NCI-H2029 treated with DMSO at 0.1 percent for 48 hours (cell line): ENCODE measurements at regions not wholly inside any gene's neighbourhood (a gene's known extent, or its start where the extent isn't known, plus 50 kb on each side); places are given as distances from the start of the nearest gene placed in this dataset.
"Not testable (repeated sequence)": the region's sequence is repeated elsewhere in the genome, so short reads cannot be mapped to it uniquely, and the experiment has no call there.

ENCODE experiments used
- DNase-seq: peaks from one replicate; lab custom pipeline; 2025; lab: John Stamatoyannopoulos, UW

DNA sequence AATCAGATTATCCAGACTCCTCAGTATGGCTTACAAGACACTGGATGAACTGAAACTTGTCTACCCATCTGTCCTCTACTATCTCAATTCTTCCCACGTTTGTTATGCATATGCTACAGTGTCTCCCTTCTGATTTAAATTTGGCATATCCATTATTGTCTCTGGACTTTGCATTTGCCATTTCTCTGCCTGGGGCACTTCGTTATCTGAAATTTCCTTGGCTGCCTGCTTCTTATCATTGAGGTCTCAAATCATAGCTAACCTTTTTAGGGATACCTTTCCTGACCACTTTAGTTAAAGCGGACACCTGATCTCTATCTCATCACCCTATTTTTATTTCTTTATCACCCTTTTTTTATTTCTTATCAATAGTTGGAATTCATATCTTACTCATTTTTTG is 853.4 kb downstream of the KCNJ2 start:
- no peak for DNase-seq

DNA sequence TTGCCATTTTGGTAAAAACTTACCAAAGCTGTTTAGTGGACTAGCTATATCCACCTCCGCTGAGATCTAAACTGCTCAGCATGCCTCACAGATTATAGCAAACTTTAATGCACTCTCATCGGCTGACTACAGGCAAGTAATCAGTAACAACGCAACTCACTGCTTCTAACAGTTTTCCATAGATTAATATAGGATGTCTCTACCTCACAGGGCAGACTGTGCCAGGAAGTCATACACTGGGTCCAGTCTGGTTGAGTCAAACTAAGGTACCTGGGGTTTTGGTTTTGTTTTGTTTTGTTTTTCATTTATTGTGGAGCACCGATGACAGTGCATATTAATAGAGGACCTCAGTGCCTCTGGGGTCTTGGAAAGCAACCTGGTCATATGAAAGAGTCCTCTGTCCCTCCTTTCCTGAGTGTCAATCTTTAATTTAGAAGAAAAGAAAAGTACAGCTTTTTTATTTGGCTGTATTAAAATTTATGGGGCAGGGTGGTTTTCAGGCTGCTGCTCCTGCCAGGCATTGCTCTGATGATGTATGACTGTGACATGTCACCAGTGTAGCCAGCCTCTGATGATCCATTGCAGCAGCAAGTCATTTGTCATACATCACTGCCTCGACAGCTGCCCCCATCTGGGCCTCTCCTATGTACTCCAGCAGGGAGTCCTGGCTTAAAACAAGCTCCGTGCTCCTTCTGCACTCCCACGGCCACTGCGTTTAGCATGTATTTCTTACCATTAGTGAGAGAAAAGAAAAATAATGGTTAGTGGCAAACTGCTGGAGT is 854.1 kb downstream of the KCNJ2 start:
- no peak for DNase-seq

DNA sequence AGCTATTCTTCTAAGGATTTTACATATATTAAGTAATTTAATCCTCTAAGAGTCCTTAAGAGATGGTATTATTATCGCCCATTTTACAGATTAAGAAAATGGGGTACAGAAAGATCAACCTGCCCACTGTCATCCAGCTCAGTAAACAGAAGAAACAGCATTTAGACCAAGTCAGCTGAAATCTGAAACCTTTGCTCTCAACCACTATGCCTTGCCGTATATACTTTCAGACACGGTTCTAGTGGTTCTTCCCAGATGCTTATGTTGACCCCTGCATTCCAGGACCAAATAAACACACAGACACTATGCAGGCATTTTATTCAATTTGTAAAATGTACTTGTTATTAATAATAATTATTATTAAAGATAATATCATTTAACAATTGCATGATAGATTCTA is 854.8 kb downstream of the KCNJ2 start:
- DNase-seq = peak; percentile 2

DNA sequence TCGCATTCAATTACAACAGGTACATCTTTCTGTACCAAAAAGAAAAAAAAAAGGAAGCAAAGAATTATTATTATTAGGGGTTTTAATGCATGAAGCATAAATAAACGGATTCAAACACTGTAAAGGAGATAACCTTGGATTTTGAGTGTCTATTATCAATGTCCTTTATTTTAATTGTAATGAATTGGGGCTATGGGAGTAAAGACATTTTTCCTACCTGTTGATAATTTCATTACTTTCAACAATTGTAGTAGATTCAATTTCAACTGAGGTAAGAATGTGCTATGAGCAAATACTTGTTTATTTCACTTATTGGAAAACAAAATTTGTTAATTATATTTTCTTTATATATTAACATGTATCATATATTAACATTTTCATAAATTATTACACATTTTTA is 855.6 kb downstream of the KCNJ2 start:
- DNase-seq = no peak

DNA sequence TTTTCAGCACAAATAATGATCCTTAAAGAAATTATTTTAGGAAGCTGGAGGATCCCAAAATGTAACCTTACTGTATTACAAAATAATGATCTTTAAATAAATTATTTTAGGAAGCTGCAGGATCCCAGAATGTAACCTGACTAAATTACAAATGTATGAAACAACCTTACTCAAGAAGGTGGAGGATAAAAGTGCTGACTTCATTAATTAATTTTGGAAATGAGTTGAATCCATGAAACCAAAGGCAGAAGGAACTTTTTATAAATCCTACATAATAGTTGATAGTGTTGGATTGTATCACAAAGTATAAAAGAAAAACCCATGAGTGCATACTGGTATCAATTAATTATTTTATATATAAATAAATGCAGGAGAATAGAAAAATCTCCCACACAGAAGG is 859.9 kb downstream of the KCNJ2 start:
- no peak for DNase-seq

DNA sequence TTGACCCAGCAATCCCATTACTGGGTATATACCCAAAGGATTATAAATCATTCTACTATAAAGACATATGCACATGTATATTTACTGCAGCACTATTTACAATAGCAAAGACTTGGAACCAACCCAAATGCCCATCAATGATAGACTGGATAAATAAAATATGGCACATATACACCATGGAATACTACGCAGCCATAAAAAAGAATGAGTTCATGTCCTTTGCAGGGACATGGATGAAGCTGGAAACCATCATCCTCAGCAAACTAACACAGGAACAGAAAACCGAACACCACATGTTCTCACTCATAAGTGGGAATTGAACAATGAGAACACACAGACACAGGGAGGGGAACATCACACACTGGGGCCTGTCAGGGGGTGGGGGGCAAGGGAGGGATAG is 862.0 kb downstream of the KCNJ2 start:
- not testable (repeated sequence) for DNase-seq

DNA sequence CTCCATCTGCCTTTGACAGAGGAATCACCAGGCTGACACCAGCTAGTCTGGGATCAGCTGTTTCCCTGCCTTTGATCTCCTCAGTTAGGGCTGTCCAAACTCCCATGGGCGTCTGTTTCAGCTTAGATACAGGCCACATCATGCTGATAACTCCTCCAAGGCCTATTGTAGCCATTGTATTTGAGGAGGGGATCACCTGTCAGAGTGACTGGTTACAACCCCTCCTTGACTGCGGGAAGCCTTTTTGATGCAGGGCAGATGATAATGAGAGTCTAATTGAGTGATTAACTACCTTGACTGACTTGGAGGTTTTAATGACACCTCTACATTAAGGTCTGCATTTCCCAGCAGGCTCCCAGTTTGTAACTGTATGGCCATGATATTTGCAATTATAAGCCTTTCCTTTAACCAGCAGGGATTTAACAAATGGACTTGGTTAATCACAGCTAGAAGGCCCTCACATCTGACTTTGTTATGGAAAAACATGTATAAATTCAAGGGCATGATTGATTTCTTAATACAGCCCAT is 863.5 kb downstream of the KCNJ2 start:
- no peak for DNase-seq

DNA sequence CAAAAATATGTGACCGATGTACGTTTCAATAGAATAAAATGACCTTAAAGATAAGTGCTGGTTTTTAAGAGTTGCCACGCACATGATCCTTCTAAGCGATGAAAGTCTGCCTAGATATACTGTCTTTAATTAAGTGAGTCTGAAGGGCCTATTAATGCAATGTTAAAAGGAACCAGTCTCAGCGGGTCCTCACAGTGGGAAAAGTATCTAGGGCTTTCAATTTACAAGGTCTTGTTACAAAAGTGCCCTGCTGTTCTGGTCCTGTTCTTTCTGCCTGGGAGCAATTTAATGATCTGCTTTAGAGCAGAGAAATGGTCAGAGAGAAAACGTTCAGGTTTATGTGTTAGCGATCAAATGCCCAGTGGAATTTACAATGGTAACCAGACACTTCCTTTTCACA is 864.0 kb downstream of the KCNJ2 start:
- DNase-seq = no peak

DNA sequence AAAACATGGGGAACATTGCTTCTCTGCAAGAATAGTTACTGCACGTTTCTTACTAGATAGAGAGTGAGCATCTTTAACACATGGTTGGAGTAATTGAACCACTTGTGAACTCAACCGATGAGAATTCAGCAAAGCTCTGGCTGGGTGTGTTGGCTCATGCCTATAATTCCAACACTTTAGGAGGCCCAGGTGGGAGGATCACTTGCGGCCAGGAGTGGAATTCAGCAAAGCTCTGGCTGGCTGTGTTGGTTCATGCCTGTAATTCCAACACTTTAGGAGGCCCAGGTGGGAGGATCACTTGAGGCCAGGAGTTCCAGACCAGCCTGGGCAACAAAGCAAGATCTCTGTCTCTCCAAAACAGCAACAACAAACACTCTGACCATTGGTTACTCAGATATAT is 865.9 kb downstream of the KCNJ2 start:
- no peak for DNase-seq

DNA sequence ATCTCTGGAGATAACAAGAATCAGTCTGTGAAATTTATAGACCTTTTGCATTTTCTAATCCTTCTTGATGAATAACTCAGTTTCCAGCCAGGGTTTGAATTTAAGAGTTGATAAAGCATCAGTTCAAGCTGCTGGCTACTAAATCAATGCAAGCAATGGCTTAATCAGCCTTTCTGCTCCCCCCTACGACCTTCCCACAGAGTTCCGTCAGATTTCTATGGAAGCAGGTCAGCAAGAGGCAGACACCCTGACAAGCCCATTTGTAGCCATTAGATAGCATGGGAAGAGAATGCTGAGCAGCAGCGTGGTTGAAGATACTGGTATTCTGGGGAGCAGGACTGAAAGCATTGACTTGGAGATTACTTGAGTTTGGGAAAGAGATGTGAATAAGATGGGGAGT is 868.1 kb downstream of the KCNJ2 start:
- no peak for DNase-seq

DNA sequence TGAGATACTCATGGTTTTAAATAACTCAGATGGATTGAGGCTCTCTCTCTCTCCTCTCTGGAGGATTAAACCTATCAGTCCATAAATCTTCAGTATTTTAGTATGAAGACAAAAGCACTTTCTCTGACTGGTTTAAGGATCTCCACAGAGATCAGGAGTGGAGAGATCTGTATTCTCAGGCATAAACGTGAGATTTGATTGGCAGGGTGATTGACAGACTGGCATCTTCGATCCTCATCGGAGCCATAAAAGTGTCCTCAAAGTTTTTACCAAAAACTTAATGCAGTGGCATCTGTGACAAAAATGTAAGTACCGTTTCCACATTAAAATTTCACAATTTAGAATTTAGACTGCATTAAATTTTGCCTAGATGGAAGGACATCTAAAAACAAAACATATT is 870.1 kb downstream of the KCNJ2 start:
- no peak for DNase-seq

DNA sequence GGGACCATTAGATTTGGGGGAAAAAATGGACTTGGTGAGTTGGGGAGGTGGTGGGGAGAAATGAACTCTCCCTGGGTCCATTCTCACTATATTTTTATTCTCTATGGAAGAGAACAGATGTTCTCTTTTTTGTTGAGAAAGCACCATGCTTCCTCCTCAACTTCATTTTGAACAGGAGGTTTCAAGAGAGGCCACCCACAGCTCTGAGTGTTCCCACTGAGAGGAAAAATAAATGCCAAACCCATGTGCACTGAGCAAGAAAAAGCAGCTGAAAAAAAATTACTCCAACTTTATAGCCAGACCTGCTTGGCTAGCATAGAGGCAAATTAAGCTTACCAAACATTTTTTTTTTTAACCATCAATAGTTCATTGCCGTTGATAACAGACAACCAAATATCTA is 883.6 kb downstream of the KCNJ2 start:
- DNase-seq = no peak

DNA sequence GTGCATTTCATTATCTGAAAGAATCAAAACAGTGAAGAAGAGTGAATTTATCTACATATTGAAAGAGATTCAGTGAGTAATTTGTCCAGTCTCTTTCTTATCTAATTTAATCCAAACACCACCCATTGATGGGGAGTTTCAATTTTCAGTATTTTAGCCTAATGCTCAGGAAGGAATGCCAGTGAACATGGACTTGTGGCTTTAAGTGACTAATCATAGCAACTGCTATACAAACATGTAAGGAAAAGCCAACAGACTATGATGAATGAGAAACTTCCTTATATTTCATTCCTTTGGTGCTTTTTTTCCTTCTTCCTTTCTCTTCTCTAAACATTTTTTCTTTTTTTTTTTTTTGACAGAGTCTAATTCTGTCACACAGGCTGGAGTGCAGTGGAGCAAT is 885.8 kb downstream of the KCNJ2 start:
- DNase-seq = no peak

DNA sequence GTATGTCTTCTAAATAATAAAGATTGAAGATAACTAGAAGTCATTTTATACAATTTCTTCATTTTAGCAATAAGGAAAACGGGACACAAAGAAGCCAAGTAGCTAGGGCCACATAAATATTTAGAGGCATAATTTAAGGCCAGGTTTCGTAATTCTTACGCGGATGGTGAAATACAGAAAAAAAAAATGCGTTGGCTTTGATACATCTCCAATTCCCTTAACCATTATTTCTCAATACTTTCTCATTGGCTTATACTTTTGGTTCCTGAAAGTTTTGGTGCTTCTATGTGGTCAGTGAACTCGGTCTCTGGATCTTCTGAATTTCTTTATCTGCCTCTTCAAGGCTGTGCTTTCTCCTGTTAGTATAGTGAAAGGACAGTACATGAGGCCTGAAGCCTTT is 888.1 kb downstream of the KCNJ2 start:
- DNase-seq = no peak

DNA sequence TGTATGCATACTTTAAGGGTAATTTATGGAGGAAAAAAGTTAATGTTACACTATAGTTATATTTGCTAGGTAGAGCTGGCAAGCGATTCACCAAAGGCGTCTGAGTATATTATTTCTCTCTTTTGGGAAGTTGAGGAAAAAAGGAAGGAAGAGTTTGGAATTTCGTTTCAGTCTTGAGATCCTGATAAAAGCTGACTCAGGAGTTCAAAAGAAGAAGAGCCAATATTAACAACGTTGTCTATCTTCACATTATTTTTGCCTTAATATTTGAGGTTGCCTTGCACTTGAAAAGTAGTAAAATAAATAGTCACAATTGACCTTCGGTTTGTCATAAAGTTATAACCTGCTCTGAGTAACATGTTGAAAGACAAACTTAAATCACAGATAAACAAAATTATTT is 888.6 kb downstream of the KCNJ2 start:
- no peak for DNase-seq

DNA sequence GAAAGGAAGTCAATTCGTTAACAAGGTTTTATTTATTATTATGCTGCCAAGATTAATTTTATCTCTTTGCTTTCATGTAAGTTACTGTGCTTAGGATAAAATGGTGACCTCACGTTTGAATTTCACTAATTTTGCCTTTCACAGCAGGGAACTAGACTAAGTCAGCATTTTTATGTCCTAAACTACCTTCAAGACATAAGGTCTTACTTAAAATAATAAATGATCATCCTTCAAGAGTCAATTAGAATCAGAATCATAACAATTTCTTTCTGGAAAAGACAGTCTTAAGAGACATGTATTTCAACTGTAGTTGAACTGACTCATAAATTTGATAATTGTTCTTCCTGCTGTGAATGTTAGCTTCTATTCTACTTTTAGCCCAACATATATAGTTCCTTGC is 893.8 kb downstream of the KCNJ2 start:
- DNase-seq = no peak

DNA sequence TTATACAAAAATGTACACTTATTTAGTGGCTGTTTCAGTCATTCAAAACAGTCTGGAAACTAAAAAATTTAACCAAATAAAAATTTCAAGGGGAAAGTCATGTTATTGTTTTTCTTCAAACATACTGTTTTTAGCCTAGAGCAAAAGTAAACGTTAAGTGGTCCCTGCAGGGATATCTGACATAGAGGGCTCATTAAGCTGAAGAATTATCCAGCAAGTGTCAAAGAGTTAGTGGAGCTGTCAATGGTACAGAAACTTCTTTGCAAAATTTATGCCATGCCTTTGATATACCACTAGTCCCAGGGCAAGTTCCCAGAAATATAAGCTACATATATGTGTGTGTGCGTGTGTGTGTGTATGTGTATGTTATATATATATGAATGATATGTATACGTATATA is 894.2 kb downstream of the KCNJ2 start:
- DNase-seq = no peak

DNA sequence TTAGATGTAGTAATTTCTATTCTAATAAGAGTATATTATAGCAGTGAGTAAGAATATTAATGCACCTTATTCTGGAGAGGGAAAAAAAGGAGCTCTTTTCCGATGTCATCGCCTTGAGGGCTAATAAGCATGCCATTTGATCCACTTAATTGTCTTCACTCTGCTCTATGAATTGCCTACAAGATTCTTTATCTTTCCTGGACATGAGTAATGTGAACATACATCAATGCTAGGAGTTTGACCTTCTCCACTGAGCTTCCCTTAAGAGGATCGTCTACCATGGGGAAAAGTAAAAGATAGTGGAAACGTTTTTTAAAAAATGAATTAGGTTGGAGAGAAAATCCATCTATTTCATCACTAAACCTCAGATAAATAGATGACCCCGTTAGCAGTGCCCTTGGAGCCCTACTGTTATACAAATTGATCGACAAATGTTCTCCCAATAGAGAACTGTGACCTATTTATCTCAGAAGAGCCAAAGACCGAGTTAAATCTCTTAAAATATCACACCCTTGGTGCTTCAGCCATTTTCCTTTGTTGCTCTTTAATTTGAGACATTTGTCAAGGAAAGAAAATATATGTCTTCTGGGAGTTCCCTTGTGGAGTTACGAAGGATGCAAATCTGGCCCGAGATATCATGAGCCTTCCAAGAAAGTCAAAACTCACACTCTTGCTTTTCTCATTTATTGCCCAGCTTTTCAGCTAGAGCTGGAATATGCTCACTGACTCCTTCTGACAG is 898.5 kb downstream of the KCNJ2 start:
- DNase-seq = no peak

DNA sequence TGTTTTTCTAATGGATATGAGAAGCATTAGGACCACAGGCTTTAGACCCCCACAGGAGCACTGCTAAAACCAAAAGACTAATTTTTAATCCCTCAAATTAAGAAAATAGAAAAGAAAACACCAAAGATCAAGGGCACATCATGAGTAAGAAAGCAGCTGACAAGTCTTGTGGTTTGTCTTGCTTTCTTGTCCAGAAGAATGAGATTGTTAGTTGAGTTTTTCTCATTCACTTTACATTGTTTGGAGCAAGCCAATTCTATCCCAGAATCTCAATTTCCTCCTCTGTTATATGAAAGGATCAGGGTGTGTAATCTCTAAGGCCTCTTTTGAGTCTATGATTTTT is 899.0 kb downstream of the KCNJ2 start:
- DNase-seq = no peak

DNA sequence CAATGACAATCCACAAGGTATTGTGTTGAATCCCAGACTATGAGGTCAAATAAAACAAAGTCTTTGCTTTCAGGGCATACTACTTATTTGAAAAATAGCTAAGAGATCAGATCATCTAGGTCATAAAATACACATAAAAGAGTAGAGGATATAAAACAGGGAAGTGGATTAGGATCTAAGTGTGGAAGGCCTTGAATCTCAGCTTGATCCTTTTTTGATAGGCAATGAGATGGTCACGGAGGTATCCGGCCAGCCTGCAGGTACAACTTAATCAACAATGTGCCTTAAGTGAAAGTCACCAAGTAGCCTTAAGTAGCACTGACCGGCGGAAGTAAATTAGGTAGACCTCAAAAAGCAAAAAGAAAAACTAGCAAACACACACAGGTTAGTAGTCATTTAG is 901.7 kb downstream of the KCNJ2 start:
- no peak for DNase-seq

DNA sequence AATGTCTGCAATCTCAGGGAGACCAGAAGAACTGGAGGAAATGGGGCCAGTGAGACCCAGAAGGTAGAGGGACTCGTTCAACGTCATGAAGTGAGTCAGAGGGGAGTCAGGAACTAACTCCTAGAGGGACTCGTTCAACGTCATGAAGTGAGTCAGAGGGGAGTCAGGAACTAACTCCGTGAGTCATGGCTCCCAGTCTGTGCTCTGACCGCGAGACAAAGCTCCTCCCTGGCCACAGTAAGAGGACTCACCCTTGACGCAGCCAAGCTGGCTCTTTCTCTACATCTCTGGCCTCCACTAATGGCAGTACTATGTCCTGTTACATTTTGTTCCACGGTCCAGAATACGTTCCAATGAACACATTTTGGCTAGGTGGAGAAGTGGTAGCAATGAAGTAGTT is 902.5 kb downstream of the KCNJ2 start:
- DNase-seq = no peak

DNA sequence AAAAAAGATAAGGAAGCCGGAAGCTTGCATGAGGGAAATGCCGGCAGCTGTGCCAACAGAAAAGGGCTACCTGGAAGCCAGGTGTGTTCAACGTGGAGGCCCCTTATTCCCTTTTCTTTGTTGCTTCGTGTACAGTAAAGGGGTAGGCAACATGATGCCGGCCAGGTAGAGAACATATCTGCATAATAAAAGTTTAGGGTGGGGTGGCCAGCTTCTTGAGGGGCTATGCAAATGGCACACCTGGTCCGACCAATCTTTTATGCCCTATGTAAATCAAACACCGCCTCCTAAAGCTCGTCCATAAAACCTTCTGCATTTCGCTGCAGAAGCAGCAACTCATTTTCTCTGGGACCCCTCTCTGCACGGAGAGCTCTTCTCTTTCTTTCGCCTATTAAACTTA is 911.6 kb downstream of the KCNJ2 start:
- peak; percentile 84 for DNase-seq

DNA sequence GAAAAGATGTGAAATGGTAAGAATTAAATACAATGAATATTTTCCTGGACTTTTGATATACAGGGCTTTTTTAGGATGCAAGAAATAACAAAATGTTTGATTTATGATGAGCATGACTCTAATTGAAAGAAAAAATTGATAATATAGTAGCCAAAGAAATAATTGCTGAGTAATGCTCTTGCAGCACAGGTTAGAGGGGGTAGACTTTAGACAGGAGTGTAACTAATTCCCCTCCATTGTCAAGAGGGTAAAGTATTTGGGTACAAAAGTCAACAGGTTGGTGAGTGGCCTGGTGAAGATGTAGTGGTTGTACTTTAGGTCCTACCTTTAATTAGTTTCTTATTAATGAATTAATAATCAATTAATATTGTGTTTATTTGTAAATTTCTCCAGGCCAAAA is 912.3 kb downstream of the KCNJ2 start:
- DNase-seq = no peak

DNA sequence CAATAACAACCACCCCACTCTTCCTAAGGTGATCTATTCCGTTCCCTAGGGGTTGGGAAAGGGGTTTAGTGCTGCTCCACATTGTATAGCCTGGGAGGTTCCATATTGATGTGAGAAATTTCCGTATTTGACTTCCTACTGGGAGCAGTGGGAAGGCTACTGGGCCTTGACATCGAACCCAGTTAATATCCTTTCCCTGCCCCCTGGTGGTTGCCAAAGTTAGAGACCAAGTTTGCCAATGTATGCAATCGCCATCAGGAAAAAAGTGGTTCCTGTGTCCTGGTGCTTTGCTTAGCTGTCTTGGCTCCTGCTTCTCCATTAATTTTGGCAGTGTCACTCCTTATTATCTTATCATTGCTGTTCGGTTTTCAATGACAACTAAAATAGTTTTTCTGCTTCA is 914.9 kb downstream of the KCNJ2 start:
- DNase-seq = no peak
